Mesenchymal stem cell (in vitro differentiated cells and primary cell): ENCODE measurements at regions not wholly inside any gene's neighbourhood (a gene's known extent, or its start where the extent isn't known, plus 50 kb on each side); places are given as distances from the start of the nearest gene placed in this dataset.

Experiments
- DNase-seq: peaks from one replicate; pipeline ENCODE4 v3.0.0-alpha.2; 2013
- H2AFZ ChIP-seq: one replicate; pipeline ENCODE4 v1.6.1; 2013; ENCODE audit warnings: low read depth, mild to moderate bottlenecking, control low read depth, inconsistent platforms, low read length, moderate library complexity
- H2AK5ac ChIP-seq: 2 replicates; pipeline ENCODE4 v1.6.1; 2013; ENCODE audit warnings: low read length, moderate library complexity, mild to moderate bottlenecking, inconsistent platforms; ENCODE audit not compliant: severe bottlenecking
- H2BK120ac ChIP-seq: one replicate; pipeline ENCODE4 v1.6.1; 2013; ENCODE audit warnings: low read depth, mild to moderate bottlenecking, inconsistent platforms, low read length, moderate library complexity
- H2BK12ac ChIP-seq, 2 experiments: one replicate each; pipeline ENCODE4 v1.6.1; 2013; ENCODE audit warnings: inconsistent platforms in 2 of 2, low read length in 2 of 2, mild to moderate bottlenecking in 2 of 2, moderate library complexity in 2 of 2, control low read depth in 1 of 2
- H2BK15ac ChIP-seq: one replicate; pipeline ENCODE4 v1.6.1; 2013; ENCODE audit warnings: mild to moderate bottlenecking, low read depth, inconsistent platforms; ENCODE audit not compliant: poor library complexity, severe bottlenecking
- H2BK5ac ChIP-seq: 2 replicates; pipeline ENCODE4 v1.6.1; 2013; ENCODE audit warnings: low read depth, mild to moderate bottlenecking, low read length, control low read depth, inconsistent platforms; ENCODE audit not compliant: poor library complexity, severe bottlenecking
- H3K14ac ChIP-seq, 2 experiments: one replicate each; pipeline ENCODE4 v1.6.1; 2013; ENCODE audit warnings: inconsistent platforms in 2 of 2, low read length in 2 of 2, control low read depth in 1 of 2, mild to moderate bottlenecking in 1 of 2, moderate library complexity in 1 of 2
- H3K18ac ChIP-seq, 2 experiments: one replicate each; pipeline ENCODE4 v1.6.1; 2013; ENCODE audit warnings: inconsistent platforms in 2 of 2, low read length in 2 of 2, control low read depth in 1 of 2, low read depth in 1 of 2, mild to moderate bottlenecking in 1 of 2
- H3K23ac ChIP-seq, 2 experiments: one replicate each; pipeline ENCODE4 v1.6.1; 2013; ENCODE audit warnings: inconsistent platforms in 2 of 2, low read length in 2 of 2, mild to moderate bottlenecking in 2 of 2, moderate library complexity in 2 of 2, control low read depth in 1 of 2
- H3K27ac ChIP-seq: 2 replicates; pipeline ENCODE4 v1.5.1; 2013; ENCODE audit warnings: mild to moderate bottlenecking, moderate library complexity, low read length, control low read depth, inconsistent platforms; ENCODE audit not compliant: poor library complexity, severe bottlenecking
- H3K27me3 ChIP-seq, 2 experiments: 2 replicates each; pipeline versions ENCODE4 v1.6.1 to v1.7.0; 2013; ENCODE audit warnings: low read length in 2 of 2, mild to moderate bottlenecking in 2 of 2, moderate library complexity in 2 of 2, control low read depth in 1 of 2, inconsistent platforms in 1 of 2; ENCODE audit not compliant: control insufficient read depth in 1 of 2, insufficient read depth in 1 of 2
- H3K36me3 ChIP-seq, 2 experiments: 2 replicates each; pipeline versions ENCODE4 v1.6.1 to v1.7.0; 2013; ENCODE audit warnings: low read length in 2 of 2, control low read depth in 1 of 2, inconsistent platforms in 1 of 2, low read depth in 1 of 2, mild to moderate bottlenecking in 1 of 2; ENCODE audit not compliant: insufficient read depth in 2 of 2, control insufficient read depth in 1 of 2
- H3K4ac ChIP-seq, 2 experiments: one replicate each; pipeline ENCODE4 v1.6.1; 2013; ENCODE audit warnings: inconsistent platforms in 2 of 2, low read length in 2 of 2, mild to moderate bottlenecking in 2 of 2, moderate library complexity in 2 of 2, control low read depth in 1 of 2, low read depth in 1 of 2
- H3K4me1 ChIP-seq: 2 replicates; pipeline ENCODE4 v1.6.1; 2013; ENCODE audit warnings: low read depth, low read length, control low read depth; ENCODE audit not compliant: control insufficient read depth, insufficient read depth
- H3K4me2 ChIP-seq: 2 replicates; pipeline ENCODE4 v1.6.1; 2013; ENCODE audit warnings: low read length, mild to moderate bottlenecking, inconsistent platforms; ENCODE audit not compliant: poor library complexity, severe bottlenecking
- H3K4me3 ChIP-seq, 2 experiments: 2 replicates each; pipeline versions ENCODE4 v1.5.1 to v1.7.0; 2013; ENCODE audit warnings: low read length in 2 of 2, mild to moderate bottlenecking in 2 of 2, control low read depth in 1 of 2, low read depth in 1 of 2; ENCODE audit not compliant: insufficient read depth in 1 of 2
- H3K79me1 ChIP-seq: replicated peaks from 2 replicates; pipeline ENCODE4 v1.6.1; 2013; ENCODE audit warnings: mild to moderate bottlenecking, control low read depth, low read length, inconsistent platforms; ENCODE audit not compliant: poor library complexity, severe bottlenecking
- H3K9ac ChIP-seq: 2 replicates; pipeline ENCODE4 v1.7.0; 2013; ENCODE audit warnings: mild to moderate bottlenecking, low read length, moderate library complexity
- H3K9me3 ChIP-seq: 2 replicates; pipeline ENCODE4 v1.7.0; 2013; ENCODE audit warnings: mild to moderate bottlenecking, low read length; ENCODE audit not compliant: control insufficient read depth
- H4K8ac ChIP-seq: one replicate; pipeline ENCODE4 v1.6.1; 2013; ENCODE audit warnings: inconsistent platforms, mild to moderate bottlenecking, low read length, moderate library complexity
- H4K91ac ChIP-seq: one replicate; pipeline ENCODE4 v1.6.1; 2013; ENCODE audit warnings: mild to moderate bottlenecking, low read length, inconsistent platforms
- WGBS: methylation state at CpG from one replicate; pipeline ENCODE4 v1.1.7; 2013; ENCODE audit warnings: mixed read lengths; 5-methylcytosine and 5-hydroxymethylcytosine counted together

DNA sequence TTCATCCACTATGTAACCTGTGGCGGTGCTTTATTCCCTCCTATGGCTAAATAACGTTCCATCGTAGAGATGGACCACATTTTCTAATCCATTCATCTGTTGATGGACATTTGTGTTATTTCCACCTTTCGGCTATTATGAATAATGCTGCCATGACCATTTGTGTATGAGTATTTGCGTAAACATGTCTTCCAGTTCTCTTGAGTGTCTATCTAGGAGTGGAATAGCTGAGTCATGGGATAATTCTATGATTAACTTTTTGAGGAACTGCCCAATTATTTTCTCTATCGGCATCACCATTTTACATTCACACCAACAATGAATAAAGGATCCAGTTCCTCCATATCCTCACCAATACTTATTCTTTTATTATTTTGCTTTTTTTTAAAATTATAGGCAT, 261.9 kb upstream of the SFSWAP start:
- Histone ChIP-seq H2AFZ (no peak overlapping the region), H3K79me1 (no peaks in the 10 kb centered on the region), H3K9me3 (peaks cover 13% of the 10 kb centered on the region), H3K4me3 (no peak overlapping the region), H2BK5ac (no peak overlapping the region), H3K23ac (no peak overlapping the region), H3K4me1 (no peaks in the 10 kb centered on the region), H3K4ac (no peak overlapping the region), H2BK120ac (no peak overlapping the region), H3K18ac (no peak overlapping the region), H3K14ac (no peak overlapping the region), H4K8ac (no peak overlapping the region), H2BK15ac (no peak overlapping the region), H3K36me3 (no peaks in the 10 kb centered on the region), H3K27ac (no peak overlapping the region), H3K4me2 (no peak overlapping the region), H2BK12ac (no peak overlapping the region), H2AK5ac (no peak overlapping the region), H3K27me3 (no peaks in the 10 kb centered on the region), H4K91ac (no peak overlapping the region), H3K9ac (no peak overlapping the region)
- WGBS: 84% methylated on average over 5 of the region's 6 CpGs
- DNase-seq: no peak

GRCh38 chr12:131452444-131452860, 258.4 kb upstream of the SFSWAP start:
- H2BK5ac ChIP-seq: no peak overlapping the region
- peaks cover 13% of the 10 kb centered on the region for H3K9me3 ChIP-seq
- DNase-seq: no peak
- no peak overlapping the region for H4K91ac ChIP-seq
- no peak overlapping the region for H2AFZ ChIP-seq
- H2BK15ac ChIP-seq: no peak overlapping the region
- peaks cover 0 to 11% of the 10 kb centered on the region in 2 experiments for H3K27me3 ChIP-seq
- H3K14ac ChIP-seq: no peak overlapping the region
- H4K8ac ChIP-seq: no peak overlapping the region
- H3K4ac ChIP-seq: no peak overlapping the region
- no peak overlapping the region for H3K9ac ChIP-seq
- no peak overlapping the region for H3K4me3 ChIP-seq
- no peaks in the 10 kb centered on the region for H3K79me1 ChIP-seq
- no peak overlapping the region for H3K27ac ChIP-seq
- H2BK120ac ChIP-seq: no peak overlapping the region
- no peak overlapping the region for H3K18ac ChIP-seq
- no peaks in the 10 kb centered on the region for H3K4me1 ChIP-seq
- no peak overlapping the region for H3K4me2 ChIP-seq
- H2BK12ac ChIP-seq: no peak overlapping the region
- WGBS: 3% methylated on average over 10 of the region's 10 CpGs
- no peaks in the 10 kb centered on the region for H3K36me3 ChIP-seq
- no peak overlapping the region for H3K23ac ChIP-seq
- H2AK5ac ChIP-seq: no peak overlapping the region

DNA sequence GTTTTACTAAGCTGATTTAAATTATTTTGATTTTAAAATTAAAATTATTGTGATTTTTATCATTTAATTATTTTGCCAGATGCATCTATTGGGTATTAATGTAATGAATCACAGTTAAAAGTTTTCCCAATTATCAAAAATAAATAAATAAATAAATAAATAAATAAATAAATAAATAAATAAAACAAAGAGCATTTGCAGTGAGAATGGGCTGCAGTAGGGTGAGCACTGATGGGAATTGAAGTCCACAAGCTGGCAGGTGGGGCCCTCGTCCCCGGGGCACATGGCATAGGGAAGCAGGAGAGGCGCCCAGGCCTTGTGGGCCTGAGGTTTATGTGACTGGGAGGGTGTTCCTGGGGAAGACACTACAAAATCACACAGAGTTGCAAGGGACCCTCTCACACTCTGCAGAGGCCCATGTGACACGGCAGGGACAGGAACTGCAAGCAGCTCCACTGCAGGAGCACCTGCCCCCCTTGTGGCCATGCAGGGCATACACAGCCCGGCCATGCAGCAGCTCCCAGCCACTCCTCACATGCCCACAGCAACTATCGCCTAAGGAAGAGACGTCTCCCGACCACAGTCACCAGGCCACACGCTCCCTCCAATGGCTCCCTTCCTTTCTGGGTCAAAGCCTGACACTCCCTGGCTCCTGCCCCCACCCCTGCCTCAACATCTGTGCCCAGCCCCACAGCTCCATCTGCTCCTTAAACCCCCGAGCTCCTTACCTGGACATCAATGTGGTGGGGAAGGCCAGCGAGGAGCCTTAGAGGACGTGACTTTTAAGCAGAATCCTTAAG, 256.3 kb upstream of the SFSWAP start:
- H3K4me3 ChIP-seq: no peak overlapping the region

DNA sequence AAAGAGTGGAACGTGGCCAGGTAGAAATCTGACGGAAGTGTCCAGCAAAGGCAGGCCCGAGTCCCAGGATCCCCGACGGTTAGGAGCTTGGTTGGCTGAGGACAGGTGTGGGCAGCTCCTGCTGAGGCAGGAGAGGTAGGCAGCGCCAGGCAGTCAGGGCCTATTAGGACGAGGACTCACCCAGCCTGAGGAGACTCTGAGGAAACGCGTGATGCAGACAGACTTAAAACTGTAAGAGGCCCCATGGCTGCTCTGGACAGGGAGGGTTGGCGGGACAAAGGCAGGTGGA, 255.7 kb upstream of the SFSWAP start:
- H2BK12ac ChIP-seq: no peak overlapping the region
- no peak overlapping the region for H2AFZ ChIP-seq
- H3K9me3 ChIP-seq: peaks cover 3% of the 10 kb centered on the region
- H2BK120ac ChIP-seq: no peak overlapping the region
- no peak overlapping the region for H2BK15ac ChIP-seq
- no peaks in the 10 kb centered on the region for H3K79me1 ChIP-seq
- H4K91ac ChIP-seq: no peak overlapping the region
- no peak overlapping the region for H3K4me3 ChIP-seq
- no peak overlapping the region for H3K4me2 ChIP-seq
- no peaks in the 10 kb centered on the region for H3K4me1 ChIP-seq
- no peak overlapping the region for H3K27ac ChIP-seq
- H3K36me3 ChIP-seq: no peaks in the 10 kb centered on the region
- no peak overlapping the region for H3K4ac ChIP-seq
- H2AK5ac ChIP-seq: no peak overlapping the region
- H3K27me3 ChIP-seq: peaks cover 0 to 20% of the 10 kb centered on the region in 2 experiments
- H4K8ac ChIP-seq: no peak overlapping the region
- no peak overlapping the region for H3K23ac ChIP-seq
- no peak overlapping the region for H3K9ac ChIP-seq
- DNase-seq: no peak
- no peak overlapping the region for H3K18ac ChIP-seq
- no peak overlapping the region for H3K14ac ChIP-seq
- H2BK5ac ChIP-seq: no peak overlapping the region
- WGBS: 81% methylated on average over 10 of the region's 10 CpGs

More for the DNA sequence above, 256.3 kb upstream of the SFSWAP start:
- Histone ChIP-seq H4K8ac (no peak overlapping the region), H3K9me3 (peaks cover 6% of the 10 kb centered on the region), H4K91ac (no peak overlapping the region), H3K9ac (no peak overlapping the region), H3K27ac (no peak overlapping the region), H3K4me2 (no peak overlapping the region), H2AK5ac (no peak overlapping the region), H2AFZ (no peak overlapping the region), H2BK120ac (no peak overlapping the region), H3K18ac (no peak overlapping the region), H2BK12ac (no peak overlapping the region), H2BK15ac (no peak overlapping the region), H3K14ac (no peak overlapping the region), H3K36me3 (no peaks in the 10 kb centered on the region), H3K23ac (no peak overlapping the region), H3K79me1 (no peaks in the 10 kb centered on the region), H3K27me3 (peaks cover 0 to 20% of the 10 kb centered on the region in 2 experiments), H2BK5ac (no peak overlapping the region), H3K4ac (no peak overlapping the region), H3K4me1 (no peaks in the 10 kb centered on the region)
- 40% methylated on average over 12 of the region's 12 CpGs for WGBS
- no peak for DNase-seq
